ENCODE measurements at regions not wholly inside any gene's neighbourhood (a gene's known extent, or its start where the extent isn't known, plus 50 kb on each side); places are given as distances from the start of the nearest gene placed in this dataset.

DNA sequence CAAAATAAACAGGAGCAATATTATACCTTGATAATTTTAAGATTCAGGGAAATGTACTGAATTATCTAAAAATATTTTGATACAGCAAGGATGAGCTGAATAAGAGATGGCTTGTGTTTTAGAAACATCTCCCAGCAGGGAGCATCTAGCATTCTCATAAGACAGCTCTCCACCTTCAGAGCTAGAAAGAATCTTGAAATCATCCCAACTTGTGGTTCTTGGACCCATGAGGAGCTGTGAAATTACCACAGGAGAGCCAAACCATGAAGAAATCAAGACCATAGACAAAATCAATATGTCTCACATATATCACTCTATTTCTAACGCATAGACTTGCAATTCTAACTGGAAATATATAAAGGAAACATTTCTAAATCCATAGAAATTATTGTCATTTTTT is 210.6 kb upstream of the DKK2 start (continued):
- TF ChIP-seq, protein P1, sequence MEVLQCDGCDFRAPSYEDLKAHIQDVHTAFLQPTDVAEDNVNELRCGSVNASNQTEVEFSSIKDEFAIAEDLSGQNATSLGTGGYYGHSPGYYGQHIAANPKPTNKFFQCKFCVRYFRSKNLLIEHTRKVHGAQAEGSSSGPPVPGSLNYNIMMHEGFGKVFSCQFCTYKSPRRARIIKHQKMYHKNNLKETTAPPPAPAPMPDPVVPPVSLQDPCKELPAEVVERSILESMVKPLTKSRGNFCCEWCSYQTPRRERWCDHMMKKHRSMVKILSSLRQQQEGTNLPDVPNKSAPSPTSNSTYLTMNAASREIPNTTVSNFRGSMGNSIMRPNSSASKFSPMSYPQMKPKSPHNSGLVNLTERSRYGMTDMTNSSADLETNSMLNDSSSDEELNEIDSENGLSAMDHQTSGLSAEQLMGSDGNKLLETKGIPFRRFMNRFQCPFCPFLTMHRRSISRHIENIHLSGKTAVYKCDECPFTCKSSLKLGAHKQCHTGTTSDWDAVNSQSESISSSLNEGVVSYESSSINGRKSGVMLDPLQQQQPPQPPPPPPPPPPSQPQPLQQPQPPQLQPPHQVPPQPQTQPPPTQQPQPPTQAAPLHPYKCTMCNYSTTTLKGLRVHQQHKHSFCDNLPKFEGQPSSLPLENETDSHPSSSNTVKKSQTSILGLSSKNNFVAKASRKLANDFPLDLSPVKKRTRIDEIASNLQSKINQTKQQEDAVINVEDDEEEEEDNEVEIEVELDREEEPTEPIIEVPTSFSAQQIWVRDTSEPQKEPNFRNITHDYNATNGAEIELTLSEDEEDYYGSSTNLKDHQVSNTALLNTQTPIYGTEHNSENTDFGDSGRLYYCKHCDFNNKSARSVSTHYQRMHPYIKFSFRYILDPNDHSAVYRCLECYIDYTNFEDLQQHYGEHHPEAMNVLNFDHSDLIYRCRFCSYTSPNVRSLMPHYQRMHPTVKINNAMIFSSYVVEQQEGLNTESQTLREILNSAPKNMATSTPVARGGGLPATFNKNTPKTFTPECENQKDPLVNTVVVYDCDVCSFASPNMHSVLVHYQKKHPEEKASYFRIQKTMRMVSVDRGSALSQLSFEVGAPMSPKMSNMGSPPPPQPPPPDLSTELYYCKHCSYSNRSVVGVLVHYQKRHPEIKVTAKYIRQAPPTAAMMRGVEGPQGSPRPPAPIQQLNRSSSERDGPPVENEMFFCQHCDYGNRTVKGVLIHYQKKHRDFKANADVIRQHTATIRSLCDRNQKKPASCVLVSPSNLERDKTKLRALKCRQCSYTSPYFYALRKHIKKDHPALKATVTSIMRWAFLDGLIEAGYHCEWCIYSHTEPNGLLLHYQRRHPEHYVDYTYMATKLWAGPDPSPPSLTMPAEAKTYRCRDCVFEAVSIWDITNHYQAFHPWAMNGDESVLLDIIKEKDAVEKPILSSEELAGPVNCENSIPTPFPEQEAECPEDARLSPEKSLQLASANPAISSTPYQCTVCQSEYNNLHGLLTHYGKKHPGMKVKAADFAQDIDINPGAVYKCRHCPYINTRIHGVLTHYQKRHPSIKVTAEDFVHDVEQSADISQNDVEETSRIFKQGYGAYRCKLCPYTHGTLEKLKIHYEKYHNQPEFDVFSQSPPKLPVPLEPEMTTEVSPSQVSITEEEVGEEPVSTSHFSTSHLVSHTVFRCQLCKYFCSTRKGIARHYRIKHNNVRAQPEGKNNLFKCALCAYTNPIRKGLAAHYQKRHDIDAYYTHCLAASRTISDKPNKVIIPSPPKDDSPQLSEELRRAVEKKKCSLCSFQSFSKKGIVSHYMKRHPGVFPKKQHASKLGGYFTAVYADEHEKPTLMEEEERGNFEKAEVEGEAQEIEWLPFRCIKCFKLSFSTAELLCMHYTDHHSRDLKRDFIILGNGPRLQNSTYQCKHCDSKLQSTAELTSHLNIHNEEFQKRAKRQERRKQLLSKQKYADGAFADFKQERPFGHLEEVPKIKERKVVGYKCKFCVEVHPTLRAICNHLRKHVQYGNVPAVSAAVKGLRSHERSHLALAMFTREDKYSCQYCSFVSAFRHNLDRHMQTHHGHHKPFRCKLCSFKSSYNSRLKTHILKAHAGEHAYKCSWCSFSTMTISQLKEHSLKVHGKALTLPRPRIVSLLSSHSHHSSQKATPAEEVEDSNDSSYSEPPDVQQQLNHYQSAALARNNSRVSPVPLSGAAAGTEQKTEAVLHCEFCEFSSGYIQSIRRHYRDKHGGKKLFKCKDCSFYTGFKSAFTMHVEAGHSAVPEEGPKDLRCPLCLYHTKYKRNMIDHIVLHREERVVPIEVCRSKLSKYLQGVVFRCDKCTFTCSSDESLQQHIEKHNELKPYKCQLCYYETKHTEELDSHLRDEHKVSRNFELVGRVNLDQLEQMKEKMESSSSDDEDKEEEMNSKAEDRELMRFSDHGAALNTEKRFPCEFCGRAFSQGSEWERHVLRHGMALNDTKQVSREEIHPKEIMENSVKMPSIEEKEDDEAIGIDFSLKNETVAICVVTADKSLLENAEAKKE (CRISPR knock-in tag; IDR thresholded peaks at IDR 0.05) = no peak
- TF ChIP-seq CREB1 (CRISPR knock-in tag; IDR thresholded peaks at IDR 0.05; ENCODE audit: low read depth) = no peak
- TF ChIP-seq, protein P2, sequence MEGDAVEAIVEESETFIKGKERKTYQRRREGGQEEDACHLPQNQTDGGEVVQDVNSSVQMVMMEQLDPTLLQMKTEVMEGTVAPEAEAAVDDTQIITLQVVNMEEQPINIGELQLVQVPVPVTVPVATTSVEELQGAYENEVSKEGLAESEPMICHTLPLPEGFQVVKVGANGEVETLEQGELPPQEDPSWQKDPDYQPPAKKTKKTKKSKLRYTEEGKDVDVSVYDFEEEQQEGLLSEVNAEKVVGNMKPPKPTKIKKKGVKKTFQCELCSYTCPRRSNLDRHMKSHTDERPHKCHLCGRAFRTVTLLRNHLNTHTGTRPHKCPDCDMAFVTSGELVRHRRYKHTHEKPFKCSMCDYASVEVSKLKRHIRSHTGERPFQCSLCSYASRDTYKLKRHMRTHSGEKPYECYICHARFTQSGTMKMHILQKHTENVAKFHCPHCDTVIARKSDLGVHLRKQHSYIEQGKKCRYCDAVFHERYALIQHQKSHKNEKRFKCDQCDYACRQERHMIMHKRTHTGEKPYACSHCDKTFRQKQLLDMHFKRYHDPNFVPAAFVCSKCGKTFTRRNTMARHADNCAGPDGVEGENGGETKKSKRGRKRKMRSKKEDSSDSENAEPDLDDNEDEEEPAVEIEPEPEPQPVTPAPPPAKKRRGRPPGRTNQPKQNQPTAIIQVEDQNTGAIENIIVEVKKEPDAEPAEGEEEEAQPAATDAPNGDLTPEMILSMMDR (conservative IDR thresholded peaks at IDR 0.05; ENCODE audit: low read depth in 2 of 2) = no peak
- TF ChIP-seq EZH2phosphoT487 (IDR thresholded peaks at IDR 0.05; ENCODE audit: unreplicated experiment) = no peak
- TF ChIP-seq, protein P3, sequence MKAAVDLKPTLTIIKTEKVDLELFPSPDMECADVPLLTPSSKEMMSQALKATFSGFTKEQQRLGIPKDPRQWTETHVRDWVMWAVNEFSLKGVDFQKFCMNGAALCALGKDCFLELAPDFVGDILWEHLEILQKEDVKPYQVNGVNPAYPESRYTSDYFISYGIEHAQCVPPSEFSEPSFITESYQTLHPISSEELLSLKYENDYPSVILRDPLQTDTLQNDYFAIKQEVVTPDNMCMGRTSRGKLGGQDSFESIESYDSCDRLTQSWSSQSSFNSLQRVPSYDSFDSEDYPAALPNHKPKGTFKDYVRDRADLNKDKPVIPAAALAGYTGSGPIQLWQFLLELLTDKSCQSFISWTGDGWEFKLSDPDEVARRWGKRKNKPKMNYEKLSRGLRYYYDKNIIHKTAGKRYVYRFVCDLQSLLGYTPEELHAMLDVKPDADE (IDR thresholded peaks at IDR 0.05) = no peak
- TF ChIP-seq ZNF114 (CRISPR knock-in tag; IDR thresholded peaks at IDR 0.05) = no peak

Measured in GM23338 (cell line).